Colonic mucosa (tissue), 4 donors: ENCODE measurements at regions not wholly inside any gene's neighbourhood (a gene's known extent, or its start where the extent isn't known, plus 50 kb on each side); places are given as distances from the start of the nearest gene placed in this dataset.

ENCODE experiments used
- DNase-seq: peaks from one replicate; pipeline ENCODE4 v3.0.0-alpha.2; 2020
- H3K27ac ChIP-seq: fragments of 200-600 bp; one replicate; pipeline ENCODE4 v1.8.0; 2021
- H3K27me3 ChIP-seq: fragments of 200-600 bp; one replicate; pipeline ENCODE4 v1.8.0; 2021
- H3K36me3 ChIP-seq: fragments of 200-600 bp; one replicate; pipeline ENCODE4 v1.8.0; 2021
- H3K4me1 ChIP-seq: fragments of 200-600 bp; one replicate; pipeline ENCODE4 v1.8.0; 2021; ENCODE audit warnings: mild to moderate bottlenecking
- H3K4me3 ChIP-seq: fragments of 200-600 bp; one replicate; pipeline ENCODE4 v1.8.0; 2021
- H3K9ac ChIP-seq, 2 donors: one replicate each; pipeline ENCODE4 v1.7.0; 2013; ENCODE audit warnings: control low read depth in 2 of 2, low read depth in 2 of 2, low read length in 2 of 2
- H3K9me3 ChIP-seq: fragments of 200-600 bp; one replicate; pipeline ENCODE4 v1.8.0; 2021
- intact Hi-C: fragments of 100-400 bp; cut with DNase I; formaldehyde crosslinking; loops from one replicate; pipeline ENCODE4 v1.14.1; 2022
- TF ChIP-seq, protein P1 (sequence below): fragments of 200-600 bp; IDR thresholded peaks from one replicate; pipeline ENCODE4 v1.8.0; 2022; ENCODE audit warnings: antibody characterized with exemption, mild to moderate bottlenecking
- donor health status: healthy.
- donor health status: DM: no; HTN: no; CAD: no.
- donor health status: DM: no; HTN: no; CAD: no.

- no peaks in the 10 kb centered on the region for H3K36me3 ChIP-seq
- H3K4me1 ChIP-seq: no peaks in the 10 kb centered on the region
- intact Hi-C loops: no loop called here
- no peaks in the 10 kb centered on the region for H3K9me3 ChIP-seq
- TF ChIP-seq, protein P1, sequence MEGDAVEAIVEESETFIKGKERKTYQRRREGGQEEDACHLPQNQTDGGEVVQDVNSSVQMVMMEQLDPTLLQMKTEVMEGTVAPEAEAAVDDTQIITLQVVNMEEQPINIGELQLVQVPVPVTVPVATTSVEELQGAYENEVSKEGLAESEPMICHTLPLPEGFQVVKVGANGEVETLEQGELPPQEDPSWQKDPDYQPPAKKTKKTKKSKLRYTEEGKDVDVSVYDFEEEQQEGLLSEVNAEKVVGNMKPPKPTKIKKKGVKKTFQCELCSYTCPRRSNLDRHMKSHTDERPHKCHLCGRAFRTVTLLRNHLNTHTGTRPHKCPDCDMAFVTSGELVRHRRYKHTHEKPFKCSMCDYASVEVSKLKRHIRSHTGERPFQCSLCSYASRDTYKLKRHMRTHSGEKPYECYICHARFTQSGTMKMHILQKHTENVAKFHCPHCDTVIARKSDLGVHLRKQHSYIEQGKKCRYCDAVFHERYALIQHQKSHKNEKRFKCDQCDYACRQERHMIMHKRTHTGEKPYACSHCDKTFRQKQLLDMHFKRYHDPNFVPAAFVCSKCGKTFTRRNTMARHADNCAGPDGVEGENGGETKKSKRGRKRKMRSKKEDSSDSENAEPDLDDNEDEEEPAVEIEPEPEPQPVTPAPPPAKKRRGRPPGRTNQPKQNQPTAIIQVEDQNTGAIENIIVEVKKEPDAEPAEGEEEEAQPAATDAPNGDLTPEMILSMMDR: no peak
- no peaks in the 10 kb centered on the region for H3K27me3 ChIP-seq
- H3K9ac ChIP-seq: no peak overlapping the region
- no peak overlapping the region for H3K4me3 ChIP-seq
- no peak for DNase-seq
- no peak overlapping the region for H3K27ac ChIP-seq
Measured at GRCh38 chr10:111222961-111223360, 146.1 kb downstream of the ADRA2A start.

GRCh38 chr10:111231779-111232178, 154.9 kb downstream of the ADRA2A start:
- no peak overlapping the region for H3K4me3 ChIP-seq
- no peaks in the 10 kb centered on the region for H3K9me3 ChIP-seq
- no peak for DNase-seq
- TF ChIP-seq, protein P1: no peak
- intact Hi-C loops: no loop called here
- H3K4me1 ChIP-seq: no peaks in the 10 kb centered on the region
- H3K27ac ChIP-seq: no peak overlapping the region
- H3K36me3 ChIP-seq: no peaks in the 10 kb centered on the region
- H3K27me3 ChIP-seq: no peaks in the 10 kb centered on the region
- no peak overlapping the region for H3K9ac ChIP-seq

DNA sequence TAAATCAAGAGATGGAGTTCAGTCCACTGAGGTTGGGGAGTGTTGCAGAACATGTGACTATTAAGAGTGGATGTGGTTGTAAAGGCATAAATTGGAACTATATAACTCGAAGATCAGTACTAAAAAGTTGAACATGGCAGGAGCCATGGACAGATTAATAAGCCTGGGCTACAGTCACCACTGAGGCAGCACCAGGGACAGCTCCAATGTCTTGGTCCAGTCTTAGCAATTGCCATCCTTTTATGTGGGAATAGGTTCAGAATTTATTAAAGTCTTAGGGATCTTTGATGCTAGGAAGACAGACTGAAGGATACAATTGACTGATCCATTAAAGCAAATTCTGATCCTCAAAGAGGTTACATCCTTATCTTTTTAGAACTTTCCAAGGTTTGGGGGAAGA, 156.6 kb downstream of the ADRA2A start:
- TF ChIP-seq, protein P1: no peak
- H3K36me3 ChIP-seq: no peaks in the 10 kb centered on the region
- DNase-seq: no peak
- H3K27me3 ChIP-seq: no peaks in the 10 kb centered on the region
- no peaks in the 10 kb centered on the region for H3K4me1 ChIP-seq
- H3K4me3 ChIP-seq: no peak overlapping the region
- intact Hi-C loops: no loop called here
- no peak overlapping the region for H3K9ac ChIP-seq
- H3K9me3 ChIP-seq: no peaks in the 10 kb centered on the region
- no peak overlapping the region for H3K27ac ChIP-seq

GRCh38 chr10:111234234-111234913, 157.5 kb downstream of the ADRA2A start:
- Histone ChIP-seq H3K27ac (no peak overlapping the region), H3K36me3 (no peaks in the 10 kb centered on the region), H3K4me1 (no peaks in the 10 kb centered on the region), H3K9ac (no peak overlapping the region), H3K27me3 (no peaks in the 10 kb centered on the region), H3K9me3 (no peaks in the 10 kb centered on the region), H3K4me3 (no peak overlapping the region)
- intact Hi-C loops: no loop called here
- TF ChIP-seq, protein P1: no peak
- no peak for DNase-seq

- DNase-seq: no peak
- H3K27me3 ChIP-seq: no peaks in the 10 kb centered on the region
- H3K9me3 ChIP-seq: no peaks in the 10 kb centered on the region
- intact Hi-C loops: no loop called here
- H3K36me3 ChIP-seq: no peaks in the 10 kb centered on the region
- no peak overlapping the region for H3K9ac ChIP-seq
- TF ChIP-seq, protein P1: no peak
- H3K4me1 ChIP-seq: no peaks in the 10 kb centered on the region
- H3K27ac ChIP-seq: no peak overlapping the region
- H3K4me3 ChIP-seq: no peak overlapping the region
Measured at GRCh38 chr10:111234914-111235302, 158.1 kb downstream of the ADRA2A start.
